HK-2 (cell line): ENCODE measurements at regions not wholly inside any gene's neighbourhood (a gene's known extent, or its start where the extent isn't known, plus 50 kb on each side); places are given as distances from the start of the nearest gene placed in this dataset.
A peak's percentile ranks its signal among the peaks of the same experiment; 100 is the strongest.
"Not testable (repeated sequence)": the region's sequence is repeated elsewhere in the genome, so short reads cannot be mapped to it uniquely, and the experiment has no call there.

Source experiments
- DNase-seq: peaks from one replicate; pipeline ENCODE4 v3.0.0-alpha.2; 2018; ENCODE audit not compliant: unreplicated experiment

DNA sequence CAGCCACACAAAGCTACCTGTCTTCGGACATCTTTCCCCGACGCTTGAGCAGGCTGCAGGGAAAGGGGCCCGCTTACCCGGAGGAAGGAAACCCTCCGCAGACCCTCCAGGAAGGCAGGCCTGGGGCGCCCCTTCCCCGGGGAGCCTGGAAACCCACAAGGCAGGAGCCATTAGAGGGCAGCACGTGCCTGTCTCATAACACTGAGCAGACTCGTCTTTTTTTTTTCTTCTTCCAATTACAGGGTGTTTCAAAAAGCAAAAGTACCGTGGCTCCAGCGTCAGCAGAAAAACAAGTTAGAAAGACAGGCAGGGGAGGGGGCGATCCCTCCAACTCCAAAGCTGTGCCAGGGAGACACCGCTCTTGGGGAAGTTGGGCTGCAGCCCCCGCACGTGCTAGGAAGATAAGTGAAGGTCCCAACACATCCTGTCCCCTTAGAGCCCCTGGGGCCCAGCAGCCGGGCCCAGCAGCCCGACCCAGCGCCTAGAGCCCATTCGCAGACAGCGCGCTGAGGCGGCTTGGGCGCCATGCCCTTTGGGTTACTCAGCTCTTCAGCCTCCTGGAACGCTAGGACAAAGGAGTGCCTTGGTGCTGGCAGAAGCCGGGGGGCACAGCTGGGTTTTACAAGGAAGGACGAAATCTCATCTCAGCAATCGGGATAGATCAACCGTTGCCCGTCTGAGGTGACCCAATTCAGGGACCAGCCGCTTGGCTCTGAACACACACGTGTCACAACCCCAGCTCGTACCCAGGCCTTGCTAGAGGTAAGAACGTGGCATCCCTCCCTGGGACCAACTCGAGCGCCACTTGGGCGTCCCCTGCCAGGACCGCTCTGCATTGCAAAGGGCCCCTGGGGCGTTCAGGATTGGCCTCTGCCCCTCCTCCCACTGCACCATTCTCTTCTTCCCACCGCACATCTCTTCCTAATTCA lies 136.3 kb downstream of the LY86 start:
- peak; percentile 41 for DNase-seq

DNA sequence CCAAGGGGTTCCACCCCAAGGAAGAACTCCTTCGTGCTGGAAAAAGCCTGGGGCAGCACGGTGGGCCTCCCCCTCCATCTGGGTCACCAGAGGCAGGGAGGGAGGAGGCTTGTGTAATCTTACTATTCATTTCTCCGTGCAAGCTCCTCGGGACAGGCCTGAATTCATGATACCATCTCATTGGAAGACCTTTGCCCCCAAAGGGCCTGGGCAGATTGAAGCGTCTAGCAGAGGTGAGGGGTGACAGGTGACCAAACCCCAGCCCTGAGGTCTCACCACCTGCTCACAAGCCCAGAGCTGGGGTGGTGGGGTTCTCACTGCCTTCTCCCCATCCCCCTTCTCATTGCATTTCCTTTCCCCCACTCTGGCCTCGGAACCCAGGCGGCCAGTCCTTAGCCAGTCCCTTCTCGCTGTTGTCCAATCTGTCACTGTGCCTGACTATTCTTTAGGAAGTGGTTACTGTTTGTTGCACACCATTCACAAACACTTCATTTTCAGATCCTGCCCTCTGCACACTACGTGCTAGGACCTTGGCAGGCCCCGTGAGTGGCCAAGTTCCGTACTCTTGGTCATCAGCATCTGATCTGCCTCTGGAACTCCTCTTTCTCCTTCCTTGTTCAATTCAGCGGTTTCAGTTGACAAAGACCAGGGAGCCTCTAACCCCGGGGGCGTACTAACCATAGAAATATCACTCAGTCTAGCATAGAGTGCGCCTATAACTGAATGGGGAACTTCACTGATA lies 137.1 kb downstream of the LY86 start:
- no peak for DNase-seq

DNA sequence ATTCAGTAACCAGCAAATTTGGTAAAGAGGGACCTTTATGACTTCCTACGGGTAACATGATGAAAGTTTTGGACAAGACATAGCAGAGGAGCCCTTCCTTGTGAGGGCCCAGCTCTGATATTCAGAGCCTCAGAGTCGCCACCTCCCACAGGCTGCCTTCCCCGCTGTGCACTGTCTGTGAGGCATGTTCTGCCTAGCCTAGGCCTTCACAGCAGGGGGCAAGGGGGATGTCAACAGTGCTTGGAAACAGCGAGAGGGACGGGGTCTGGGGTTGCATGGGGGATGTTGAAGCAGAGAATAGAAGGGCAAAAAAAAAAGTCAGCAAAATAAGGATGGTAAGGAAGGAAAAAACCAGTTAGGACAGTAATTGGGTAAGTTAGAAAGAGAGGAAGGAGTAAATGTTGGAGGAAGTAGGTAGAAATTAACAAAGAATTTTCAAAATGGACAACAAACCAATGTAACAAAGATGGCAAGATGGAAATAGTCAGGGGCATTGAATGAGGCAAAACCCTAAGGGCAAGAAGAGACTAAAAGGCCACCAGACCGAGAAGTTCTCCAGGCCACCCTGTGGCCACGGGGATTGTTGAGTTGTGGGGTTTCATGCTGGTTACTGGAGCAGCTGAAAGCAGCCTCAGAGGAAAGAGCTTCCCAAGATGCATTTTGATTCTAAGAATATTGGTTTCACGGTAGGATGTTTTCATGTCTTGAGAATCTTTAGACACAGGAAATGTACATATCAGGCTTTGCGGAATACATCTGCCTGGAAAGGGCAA lies 139.8 kb downstream of the LY86 start:
- no peak for DNase-seq

DNA sequence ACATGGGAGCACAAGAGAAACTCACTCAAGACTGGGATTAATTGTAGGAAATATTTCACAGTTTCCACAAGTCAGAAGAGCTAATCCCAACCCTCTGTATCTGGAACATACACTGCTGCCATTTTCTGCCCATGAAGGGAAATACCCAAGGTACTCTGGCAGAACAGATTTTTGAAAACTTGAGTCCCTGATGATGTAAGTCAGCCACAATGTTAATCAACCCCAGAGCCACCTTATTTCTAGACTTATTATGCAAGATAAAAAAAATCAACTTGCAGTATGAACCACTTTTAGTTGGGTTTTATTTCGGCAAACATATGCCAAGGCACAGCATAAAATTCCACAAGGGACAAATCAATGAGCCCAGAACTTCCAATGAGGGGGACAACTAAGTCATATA lies 141.5 kb downstream of the LY86 start:
- DNase-seq, result no peak

DNA sequence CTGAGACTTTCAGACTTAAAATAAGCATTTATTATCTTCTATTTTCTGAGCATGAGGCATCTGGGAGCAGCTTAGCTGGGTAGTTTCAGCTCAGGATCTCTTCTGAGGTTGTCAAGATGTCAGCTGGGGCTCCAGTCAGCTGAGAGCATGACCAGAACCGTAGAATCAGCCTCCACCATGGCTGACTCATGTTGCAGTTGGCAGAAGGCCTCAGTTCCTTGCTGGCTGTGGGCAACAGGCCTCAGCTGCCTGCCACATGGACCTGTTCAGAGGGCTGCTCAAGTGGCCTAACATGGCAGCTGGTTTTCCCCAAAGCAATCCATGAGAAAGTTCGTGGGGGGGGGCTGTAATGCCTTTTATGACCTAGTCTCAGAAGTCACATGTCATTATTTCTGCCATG lies 142.3 kb downstream of the LY86 start:
- peak; percentile 7 for DNase-seq

DNA sequence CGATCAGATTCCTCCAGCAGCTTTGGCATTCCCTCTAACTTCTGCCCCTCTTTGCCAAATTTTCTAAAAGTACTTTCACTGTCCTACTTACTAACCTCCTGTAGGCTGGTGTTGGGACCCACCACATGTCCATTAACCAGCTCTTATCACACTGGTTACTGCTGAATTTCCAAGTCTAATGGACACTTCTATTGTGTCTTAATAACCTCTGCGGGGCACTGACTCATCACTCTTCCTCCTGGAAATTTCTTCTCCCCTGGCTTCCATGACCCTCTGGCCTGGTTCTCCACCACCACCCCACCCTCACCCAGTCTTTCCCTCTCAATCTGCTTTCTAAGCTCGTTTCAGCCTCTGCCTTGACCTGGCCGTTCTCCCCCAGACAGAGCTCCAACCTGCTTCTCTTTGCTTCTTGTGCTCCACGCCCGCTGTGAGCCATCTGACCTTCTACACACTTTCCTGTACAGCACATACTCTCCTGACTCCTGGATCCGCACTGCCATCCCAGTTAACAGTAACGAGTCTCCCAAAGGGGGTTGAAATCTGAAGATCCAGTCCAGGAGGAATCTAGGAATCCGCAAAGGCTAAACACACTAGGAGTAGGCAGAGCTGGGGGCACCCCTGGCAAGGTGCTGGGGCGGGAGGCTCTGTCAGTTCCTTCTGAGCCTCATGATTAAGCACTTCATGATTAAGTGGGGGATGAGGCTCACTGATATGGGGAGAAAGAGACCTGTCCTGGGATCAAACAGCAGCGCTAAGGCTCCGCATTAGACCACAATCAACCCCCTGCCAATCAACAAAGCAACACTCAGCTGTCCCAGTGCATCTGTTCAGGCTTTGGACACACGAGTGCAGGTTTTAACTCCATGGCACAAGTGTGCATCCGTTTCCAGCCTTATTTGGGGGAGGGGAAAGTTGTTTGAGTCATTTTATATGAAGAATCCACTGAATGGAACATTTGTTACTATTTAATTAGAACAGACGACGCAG lies 146.3 kb downstream of the LY86 start:
- DNase-seq, result no peak

DNA sequence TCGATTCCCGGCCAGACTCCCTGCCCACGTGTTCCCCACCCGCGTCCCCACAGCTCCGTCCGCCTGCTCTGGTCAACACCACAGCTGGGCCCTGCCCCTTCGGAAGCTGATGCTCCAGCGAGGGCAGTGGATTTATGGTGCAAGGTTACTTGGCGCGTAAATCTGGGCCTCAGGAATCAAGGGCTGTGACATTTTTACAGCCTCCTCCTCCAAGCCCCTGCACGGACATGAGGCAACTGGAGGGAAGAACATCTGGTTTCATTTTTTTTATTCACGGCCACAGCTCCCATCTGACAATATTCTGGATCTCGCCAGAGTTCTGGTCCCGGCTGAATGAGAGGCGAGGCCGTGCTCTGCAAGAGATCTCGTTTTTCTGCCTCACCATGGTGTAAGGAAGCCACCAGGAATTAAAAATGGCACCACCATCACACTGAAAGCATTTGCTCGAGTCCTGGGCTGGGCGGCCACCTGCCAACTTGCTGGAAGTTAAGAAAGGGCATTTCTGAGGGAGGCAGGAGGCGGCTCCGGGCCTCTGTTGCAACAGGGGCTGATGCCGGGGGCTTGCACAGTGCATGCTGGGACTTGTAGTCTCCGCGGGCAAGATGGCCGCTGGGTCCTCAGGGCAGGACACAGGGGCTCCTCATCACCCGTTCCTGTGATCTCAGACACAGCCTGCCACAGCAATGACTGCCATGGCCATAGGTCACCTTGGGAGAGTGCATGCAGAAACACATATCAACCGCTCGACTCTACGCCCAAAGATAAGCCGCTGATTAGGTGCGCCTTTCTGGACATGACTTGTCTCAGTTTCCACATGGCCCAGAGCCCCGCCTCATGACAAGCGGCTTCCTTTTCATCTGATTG lies 148.5 kb downstream of the LY86 start:
- DNase-seq, result no peak

DNA sequence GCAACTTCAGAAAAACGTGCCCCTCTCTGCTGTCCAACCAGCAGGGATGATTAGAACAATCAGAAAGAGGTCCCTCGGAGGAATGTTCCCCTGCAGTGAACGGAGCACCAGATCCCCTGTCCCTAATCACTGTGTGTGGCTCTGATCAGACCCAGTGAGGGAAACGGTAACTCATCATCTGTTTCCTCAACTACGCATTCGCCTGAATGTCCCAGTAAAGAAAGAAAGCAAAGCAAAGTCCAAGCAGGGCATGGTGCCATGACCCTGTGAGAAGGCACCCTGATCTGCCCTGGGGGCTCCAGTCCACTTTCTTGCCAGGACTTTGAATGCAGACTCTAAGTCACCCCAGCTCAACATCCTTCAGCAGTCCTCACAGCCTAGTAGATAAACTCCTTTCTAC lies 149.2 kb downstream of the LY86 start:
- no peak for DNase-seq

DNA sequence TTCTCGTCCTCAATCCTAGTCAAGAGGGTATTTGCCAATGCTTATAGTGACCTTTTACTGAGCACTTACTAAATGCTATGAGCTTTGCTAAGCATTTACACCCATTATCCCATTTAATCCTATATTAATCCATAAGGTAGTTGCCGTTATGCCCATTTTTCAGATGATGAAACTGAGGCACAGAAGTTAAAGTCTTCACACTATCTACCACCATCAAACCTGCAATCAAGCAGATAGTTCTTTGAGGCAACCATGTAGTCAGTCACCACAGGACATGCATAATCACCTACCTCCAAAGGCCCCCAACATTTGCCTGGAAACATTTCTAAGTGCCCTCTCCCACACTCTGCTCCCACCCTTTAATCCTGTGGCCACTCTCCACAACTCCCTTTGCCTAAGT lies 149.6 kb downstream of the LY86 start:
- no peak for DNase-seq

DNA sequence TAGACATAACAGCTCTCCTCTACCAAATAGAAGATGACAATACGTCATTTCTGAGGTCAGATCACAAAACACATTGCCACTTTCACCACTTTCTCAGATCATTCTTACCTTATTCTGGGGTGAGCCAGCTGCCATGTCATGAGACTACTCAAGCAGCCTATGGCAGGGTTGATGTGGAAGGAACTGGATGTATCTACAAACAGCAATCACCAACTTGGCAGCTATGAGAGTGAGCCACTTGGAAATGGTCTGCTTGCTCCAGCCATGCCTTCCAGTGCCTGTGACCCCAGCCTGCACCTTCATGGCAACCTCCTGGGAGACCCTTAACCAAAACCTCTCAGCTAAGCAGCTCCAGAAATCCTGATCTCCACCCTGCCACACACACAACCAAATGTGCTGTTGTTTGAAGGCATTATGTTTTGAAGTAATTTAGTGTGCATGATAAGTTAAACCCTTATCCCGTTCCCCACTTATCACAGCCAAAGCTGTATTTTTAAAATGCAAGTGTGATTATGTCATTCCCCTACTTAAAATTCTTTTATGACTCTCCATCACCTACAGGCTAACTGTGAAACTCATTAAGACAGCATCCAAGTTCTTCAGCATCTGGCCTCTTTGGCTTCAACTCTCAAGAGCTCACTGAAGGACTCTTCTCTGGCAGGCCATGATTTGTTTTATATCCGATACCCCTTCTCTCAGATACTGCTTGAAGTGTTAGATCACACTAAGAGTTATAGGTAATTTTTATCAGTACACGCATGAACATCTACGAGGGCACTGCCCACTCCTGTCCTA lies 150.6 kb downstream of the LY86 start:
- no peak for DNase-seq

DNA sequence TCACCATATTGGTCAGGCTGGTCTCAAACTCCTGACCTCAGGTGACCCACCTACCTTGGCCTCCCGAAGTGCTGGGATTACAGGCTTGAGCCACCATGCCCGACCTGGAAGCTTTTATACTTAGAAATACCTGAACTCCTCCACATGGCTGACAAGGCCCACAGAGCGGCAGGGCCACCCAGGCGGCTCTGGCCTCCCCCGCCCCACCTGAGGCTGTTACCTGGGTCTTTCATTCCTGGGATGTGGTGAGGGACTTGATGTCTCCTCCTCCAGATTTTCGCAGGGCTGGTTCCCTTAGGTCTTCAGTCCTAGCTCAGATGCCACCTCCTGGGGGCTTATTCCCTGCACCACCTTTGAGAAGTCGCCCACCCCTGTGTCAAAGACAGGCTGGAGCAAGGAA lies 152.1 kb downstream of the LY86 start:
- DNase-seq, result no peak

DNA sequence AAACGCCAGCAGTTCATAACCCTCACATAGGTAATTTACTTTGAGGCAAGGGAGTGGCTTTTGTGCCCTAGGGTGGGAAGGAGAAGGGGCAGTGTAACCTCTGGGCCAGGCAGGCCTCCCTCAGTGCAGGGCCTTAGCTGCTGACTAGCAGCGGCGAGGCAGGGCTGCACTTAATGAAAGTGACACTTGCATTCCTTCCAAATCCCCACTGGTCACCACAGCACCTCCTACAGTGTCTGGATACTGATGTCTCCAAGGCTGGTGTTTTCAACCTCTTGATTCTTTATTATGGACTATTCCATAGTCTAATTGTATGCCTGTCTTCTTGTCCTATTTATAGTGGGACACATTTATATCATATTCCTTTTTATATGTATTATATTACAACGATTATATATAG lies 152.7 kb downstream of the LY86 start:
- DNase-seq, result no peak

DNA sequence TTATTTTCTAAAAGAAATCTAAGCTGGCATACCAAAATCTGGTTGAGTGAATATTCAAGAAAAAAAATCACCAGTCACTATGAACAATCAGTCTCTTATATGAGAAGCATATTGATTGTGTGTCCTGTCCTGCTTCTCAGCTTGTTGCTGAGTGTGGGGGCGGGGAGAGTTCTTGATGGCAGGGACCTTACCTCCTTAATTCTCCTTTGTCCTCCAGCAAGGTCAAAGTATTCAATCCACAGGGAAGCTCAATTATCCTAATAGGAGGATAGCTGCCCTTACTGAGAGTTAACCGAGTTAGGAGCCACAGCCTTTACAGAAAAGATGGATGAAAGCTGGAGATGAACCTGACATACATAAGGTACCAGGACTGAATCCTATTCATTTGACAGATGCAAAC lies 154.0 kb downstream of the LY86 start:
- no peak for DNase-seq

DNA sequence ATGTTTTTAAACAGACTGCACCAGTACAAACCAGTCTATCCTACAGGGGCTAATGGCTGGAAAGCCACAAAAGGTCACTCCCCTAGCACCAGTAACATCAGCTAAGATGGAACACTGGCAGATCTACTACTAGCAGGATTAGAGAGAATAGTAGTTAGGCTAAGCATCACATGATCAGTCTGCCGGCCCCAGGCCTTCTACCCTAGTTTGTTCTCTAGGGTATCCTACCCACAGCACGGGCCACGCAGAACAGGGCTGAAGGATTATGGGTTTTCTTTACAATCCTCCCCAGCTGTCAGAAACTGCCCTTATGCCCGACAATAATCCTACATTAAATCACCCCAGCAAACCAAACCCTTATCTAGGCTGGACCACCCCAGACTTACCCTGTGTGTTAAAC lies 156.0 kb downstream of the LY86 start:
- DNase-seq, result no peak

DNA sequence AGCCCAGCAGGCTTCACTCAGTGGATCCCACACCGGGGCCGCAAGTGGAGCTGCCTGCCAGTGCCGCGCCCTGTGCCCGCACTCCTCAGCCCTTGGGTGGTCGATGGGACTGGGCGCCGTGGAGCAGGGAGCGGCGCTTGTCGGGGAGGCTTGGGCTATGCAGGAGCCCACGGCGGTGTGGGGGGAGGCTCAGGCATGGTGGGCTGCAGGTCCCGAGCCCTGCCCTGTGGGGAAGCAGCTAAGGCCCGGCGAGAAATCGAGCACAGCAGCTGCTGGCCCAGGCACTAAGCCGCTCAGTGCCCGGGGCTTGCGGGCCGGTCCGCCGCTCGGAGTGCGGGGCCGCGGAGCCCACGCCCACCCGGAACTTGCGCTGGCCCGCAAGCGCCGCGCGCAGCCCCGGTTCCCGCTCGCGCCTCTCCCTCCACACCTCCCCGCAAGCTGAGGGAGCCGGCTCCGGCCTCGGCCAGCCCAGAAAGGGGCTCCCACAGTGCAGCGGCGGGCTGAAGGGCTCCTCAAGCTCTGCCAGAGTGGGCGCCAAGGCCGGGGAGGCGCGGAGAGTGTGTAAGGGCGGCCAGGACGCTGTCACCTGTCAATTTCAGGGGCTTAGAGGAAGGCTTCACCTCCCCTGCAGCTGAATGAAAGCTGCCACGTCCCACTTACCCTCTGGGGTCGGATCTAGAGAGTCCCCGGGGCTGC lies 157.3 kb downstream of the LY86 start:
- DNase-seq, result not testable (repeated sequence)

DNA sequence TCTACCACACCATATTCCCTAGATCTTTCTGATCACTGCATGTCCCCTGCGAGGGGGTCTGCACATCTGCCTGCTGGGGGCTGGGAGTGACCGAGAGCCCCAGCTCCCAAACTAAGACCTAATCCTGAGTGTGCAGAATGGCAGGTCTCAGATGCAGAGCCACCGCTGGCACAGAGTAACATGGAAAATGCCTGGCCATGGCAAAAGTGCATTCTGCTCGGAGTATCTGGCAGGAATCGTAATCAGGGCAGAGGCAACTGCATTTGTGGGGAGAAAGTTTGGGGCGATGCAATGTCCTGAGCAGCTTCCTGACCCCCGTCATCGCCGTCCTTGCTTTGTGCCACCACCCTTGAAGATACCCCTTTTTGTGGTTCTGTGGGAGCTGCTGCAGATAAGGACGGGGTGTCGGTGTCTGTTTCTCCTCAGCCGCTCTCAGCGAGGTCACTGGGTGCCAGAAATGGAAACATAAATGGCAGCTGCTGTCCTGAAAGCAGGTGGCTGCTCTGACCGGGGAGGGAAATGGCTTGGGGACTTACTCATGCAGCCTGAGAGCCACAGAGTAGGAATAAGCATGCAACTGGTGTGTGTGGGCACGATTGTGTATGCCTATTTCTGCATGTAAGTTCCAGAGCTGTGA lies 157.9 kb downstream of the LY86 start:
- no peak for DNase-seq

DNA sequence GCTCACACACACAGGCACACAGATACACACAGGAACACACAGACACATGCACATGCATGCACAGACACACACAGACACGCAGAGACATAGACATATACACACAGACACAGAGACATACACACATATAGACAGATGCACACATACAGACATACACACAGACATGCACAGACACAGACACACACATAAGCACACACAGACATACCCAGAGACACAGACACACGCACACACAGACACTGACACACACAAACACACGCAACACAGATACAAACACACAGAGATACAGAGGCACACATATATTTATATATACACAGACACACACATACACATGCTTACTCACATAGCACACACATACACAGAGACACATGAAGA lies 158.4 kb downstream of the LY86 start:
- no peak for DNase-seq

DNA sequence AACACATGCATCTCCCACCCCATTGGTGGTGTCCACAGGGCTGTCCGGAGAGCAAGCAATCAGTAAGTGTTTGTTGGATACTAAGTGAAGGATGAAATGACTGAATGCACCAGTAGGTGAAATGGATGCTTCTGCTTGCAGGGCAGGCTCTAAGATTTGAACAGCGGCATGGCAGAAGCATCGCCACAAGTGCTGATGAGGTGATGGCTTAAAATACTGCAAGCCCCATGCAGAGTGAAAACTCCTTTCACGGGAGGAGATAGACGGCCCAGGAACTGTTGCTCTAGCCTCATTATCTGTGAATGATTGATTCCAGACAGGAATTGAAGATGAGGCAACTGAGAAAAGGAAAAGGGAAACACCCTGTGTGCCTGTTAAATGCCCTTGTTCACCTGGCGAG lies 158.9 kb downstream of the LY86 start:
- DNase-seq, result no peak
